HEK293T (cell line): ENCODE measurements at regions not wholly inside any gene's neighbourhood (a gene's known extent, or its start where the extent isn't known, plus 50 kb on each side); places are given as distances from the start of the nearest gene placed in this dataset.

Experiments
- CTCF ChIA-PET: fragments of 350-600 bp; formaldehyde crosslinking; extraction: SDS; loops from one replicate; lab custom pipeline; 2021; ENCODE audit warnings: antibody characterized with exemption, inconsistent platforms; lab: Yijun Ruan, JAX
- POLR2A ChIA-PET: fragments of 350-600 bp; formaldehyde crosslinking; extraction: SDS; loops from one replicate; lab custom pipeline; 2020; ENCODE audit warnings: antibody characterized with exemption, inconsistent platforms; lab: Yijun Ruan, JAX
- DNase-seq: peaks from one replicate; pipeline ENCODE4 v3.0.0; 2012; ENCODE audit warnings: mixed read lengths; ENCODE audit errors: extremely low spot score
- ARNT ChIP-seq: fragments of 450-650 bp; IDR thresholded peaks from 2 replicates; pipeline ENCODE4 v1.6.1; 2017; ENCODE audit warnings: mild to moderate bottlenecking
- BHLHE40 ChIP-seq: fragments of 450-650 bp; IDR thresholded peaks from 2 replicates; pipeline ENCODE4 v1.6.1; 2016; ENCODE audit warnings: mild to moderate bottlenecking, moderate library complexity, borderline replicate concordance
- CTBP1 ChIP-seq: fragments of 450-650 bp; IDR thresholded peaks from 2 replicates; pipeline ENCODE4 v1.6.1; 2016; ENCODE audit warnings: borderline replicate concordance
- ELF4 ChIP-seq: fragments of 450-650 bp; IDR thresholded peaks from 2 replicates; pipeline ENCODE4 v1.6.1; 2017; ENCODE audit warnings: antibody characterized with exemption
- FOXA1 ChIP-seq: fragments of 450-650 bp; IDR thresholded peaks from 2 replicates; pipeline ENCODE4 v1.6.1; 2016; ENCODE audit warnings: mild to moderate bottlenecking
- FOXK2 ChIP-seq: fragments of 450-650 bp; IDR thresholded peaks from 2 replicates; pipeline ENCODE4 v1.6.1; 2016; ENCODE audit warnings: mild to moderate bottlenecking
- FOXM1 ChIP-seq: fragments of 450-650 bp; IDR thresholded peaks from 2 replicates; pipeline ENCODE4 v1.6.1; 2017; ENCODE audit warnings: mild to moderate bottlenecking, borderline replicate concordance
- HDGF ChIP-seq: fragments of 450-650 bp; IDR thresholded peaks from 2 replicates; pipeline ENCODE4 v1.6.1; 2017; ENCODE audit warnings: antibody characterized with exemption, borderline replicate concordance
- L3MBTL2 ChIP-seq: fragments of 450-650 bp; conservative IDR thresholded peaks from 2 replicates; pipeline ENCODE4 v1.6.1; 2016; ENCODE audit warnings: mild to moderate bottlenecking
- LEF1 ChIP-seq: fragments of 450-650 bp; IDR thresholded peaks from 2 replicates; pipeline ENCODE4 v1.6.1; 2017; ENCODE audit warnings: mild to moderate bottlenecking, borderline replicate concordance
- NFRKB ChIP-seq: fragments of 450-650 bp; IDR thresholded peaks from 2 replicates; pipeline ENCODE4 v1.6.1; 2016; ENCODE audit warnings: mild to moderate bottlenecking, moderate library complexity
- SP1 ChIP-seq: fragments of 450-650 bp; IDR thresholded peaks from 2 replicates; pipeline ENCODE4 v1.6.1; 2017
- SUZ12 ChIP-seq: fragments of 450-650 bp; IDR thresholded peaks from 2 replicates; pipeline ENCODE4 v1.6.1; 2016; ENCODE audit warnings: mild to moderate bottlenecking
- TARDBP ChIP-seq: fragments of 450-650 bp; IDR thresholded peaks from 2 replicates; pipeline ENCODE4 v1.6.1; 2016
- ZNF384 ChIP-seq: fragments of 450-650 bp; IDR thresholded peaks from 2 replicates; pipeline ENCODE4 v1.6.1; 2016
- TF ChIP-seq, protein P1 (sequence below): fragments of 450-650 bp; IDR thresholded peaks from 2 replicates; pipeline ENCODE4 v1.6.1; 2016

DNA sequence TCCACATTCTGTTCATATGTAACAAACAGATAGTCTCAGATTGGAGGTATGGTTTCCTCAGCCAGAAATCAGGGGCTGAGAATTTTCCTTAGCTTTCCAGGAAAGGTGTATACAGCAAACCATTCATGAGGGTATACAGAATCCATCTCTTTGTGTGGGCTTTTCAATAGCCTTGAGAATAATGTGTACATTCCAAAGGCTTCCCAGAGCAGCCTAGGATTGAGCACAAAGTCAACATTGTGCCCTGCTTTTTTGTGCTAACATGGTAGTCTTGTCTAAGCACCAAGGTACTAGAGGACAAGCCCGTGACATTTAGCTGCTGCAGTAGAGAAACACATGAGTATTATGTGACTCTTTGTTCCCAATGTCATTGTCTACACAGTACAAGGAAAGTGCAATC, 322.1 kb upstream of the TANK start:
- ChIA-PET CTCF (no interaction called here), POLR2A (no interaction called here)
- DNase-seq, result no peak
- TF ChIP-seq SP1, result no peak

DNA sequence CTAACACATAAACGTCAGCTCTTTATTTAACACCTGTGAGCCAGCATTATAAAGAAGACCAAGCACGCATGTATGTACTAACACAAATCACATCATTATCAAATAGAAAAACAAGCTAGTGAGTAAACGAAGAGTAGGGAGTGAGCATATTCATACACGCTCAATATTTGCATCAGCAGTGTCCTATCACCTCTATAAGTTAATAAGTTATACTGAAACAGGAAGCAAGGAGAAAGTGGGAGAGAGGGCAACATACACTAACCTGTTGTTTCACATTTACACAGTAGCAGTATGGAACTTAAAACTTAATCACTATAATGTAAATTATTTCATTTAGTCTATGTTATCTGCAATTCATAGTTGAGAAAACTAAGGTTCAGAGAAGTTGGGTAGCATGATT, 321.5 kb upstream of the TANK start:
- TF ChIP-seq SP1, result no peak
- TF ChIP-seq FOXK2, result no peak
- TF ChIP-seq ZNF384, result no peak
- no peak for TF ChIP-seq FOXA1
- no peak for TF ChIP-seq ELF4
- no peak for TF ChIP-seq SUZ12
- TF ChIP-seq, protein P1, sequence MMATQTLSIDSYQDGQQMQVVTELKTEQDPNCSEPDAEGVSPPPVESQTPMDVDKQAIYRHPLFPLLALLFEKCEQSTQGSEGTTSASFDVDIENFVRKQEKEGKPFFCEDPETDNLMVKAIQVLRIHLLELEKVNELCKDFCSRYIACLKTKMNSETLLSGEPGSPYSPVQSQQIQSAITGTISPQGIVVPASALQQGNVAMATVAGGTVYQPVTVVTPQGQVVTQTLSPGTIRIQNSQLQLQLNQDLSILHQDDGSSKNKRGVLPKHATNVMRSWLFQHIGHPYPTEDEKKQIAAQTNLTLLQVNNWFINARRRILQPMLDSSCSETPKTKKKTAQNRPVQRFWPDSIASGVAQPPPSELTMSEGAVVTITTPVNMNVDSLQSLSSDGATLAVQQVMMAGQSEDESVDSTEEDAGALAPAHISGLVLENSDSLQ, result no peak
- TF ChIP-seq FOXM1, result no peak
- no peak for TF ChIP-seq BHLHE40
- no peak for TF ChIP-seq TARDBP
- no peak for TF ChIP-seq NFRKB
- no peak for TF ChIP-seq LEF1
- TF ChIP-seq ARNT, result no peak
- no peak for TF ChIP-seq HDGF
- no peak for TF ChIP-seq CTBP1
- no peak for TF ChIP-seq L3MBTL2
- ChIA-PET CTCF (no interaction called here), POLR2A (no interaction called here)
- DNase-seq, result no peak

GRCh38 chr2:160842286-160842685, 317.9 kb upstream of the TANK start:
- DNase-seq, result no peak
- TF ChIP-seq ARNT, result no peak
- no peak for TF ChIP-seq FOXM1
- TF ChIP-seq, protein P1, result no peak
- no peak for TF ChIP-seq SUZ12
- no peak for TF ChIP-seq NFRKB
- no peak for TF ChIP-seq HDGF
- CTCF ChIA-PET, result no interaction called here
- POLR2A ChIA-PET, result interaction anchor here (0.6 kb wide), 1 partner anchor 64 kb away, joined by 3 read pairs; no protein-coding TSS in a partner anchor

GRCh38 chr2:160859096-160859495, 301.1 kb upstream of the TANK start:
- POLR2A ChIA-PET, result no interaction called here

GRCh38 chr2:160862226-160862625, 298.0 kb upstream of the TANK start:
- ChIA-PET CTCF (no interaction called here), POLR2A (no interaction called here)

More at GRCh38 chr2:160859096-160859495, 301.1 kb upstream of the TANK start:
- no peak for TF ChIP-seq LEF1
- TF ChIP-seq ZNF384, result no peak
- TF ChIP-seq ARNT, result no peak
- no peak for TF ChIP-seq BHLHE40
- TF ChIP-seq, protein P1, result no peak
- TF ChIP-seq L3MBTL2, result no peak
- TF ChIP-seq SP1, result no peak
- TF ChIP-seq FOXA1, result no peak
- no peak for TF ChIP-seq FOXM1
- no peak for TF ChIP-seq SUZ12
- TF ChIP-seq CTBP1, result no peak
- no peak for TF ChIP-seq TARDBP
- no peak for TF ChIP-seq HDGF
- TF ChIP-seq FOXK2, result no peak
- TF ChIP-seq ELF4, result no peak
- TF ChIP-seq NFRKB, result no peak
- no peak for DNase-seq
- CTCF ChIA-PET, result no interaction called here

GRCh38 chr2:160868891-160869290, 291.3 kb upstream of the TANK start:
- ChIA-PET CTCF (interaction anchor here (0.7 kb wide), 1 partner anchor 22 kb away, joined by 3 read pairs; no protein-coding TSS in a partner anchor), POLR2A (no interaction called here)
- DNase-seq, result no peak
- TF ChIP-seq NFRKB (no peak), FOXM1 (no peak), TARDBP (no peak), SP1 (no peak), L3MBTL2 (no peak), HDGF (no peak), ZNF384 (no peak), FOXA1 (no peak), FOXK2 (no peak), CTBP1 (no peak), LEF1 (no peak), SUZ12 (no peak), ARNT (no peak), BHLHE40 (no peak), ELF4 (no peak)

More at GRCh38 chr2:160862226-160862625, 298.0 kb upstream of the TANK start:
- TF ChIP-seq NFRKB, result no peak
- TF ChIP-seq ELF4, result no peak
- TF ChIP-seq FOXK2, result no peak
- no peak for TF ChIP-seq BHLHE40
- TF ChIP-seq SP1, result no peak
- TF ChIP-seq SUZ12, result no peak
- TF ChIP-seq, protein P1, result no peak
- TF ChIP-seq HDGF, result no peak
- no peak for TF ChIP-seq FOXM1
- TF ChIP-seq L3MBTL2, result no peak
- TF ChIP-seq LEF1, result no peak
- no peak for TF ChIP-seq TARDBP
- TF ChIP-seq ARNT, result no peak
- no peak for DNase-seq
